ENCODE measurements at regions not wholly inside any gene's neighbourhood (a gene's known extent, or its start where the extent isn't known, plus 50 kb on each side); places are given as distances from the start of the nearest gene placed in this dataset.

- DNase-seq (ENCODE audit: low read depth) = no peak
Observed at GRCh38 chrX:33465137-33465536, 253.8 kb upstream of the DMD start.

DNA sequence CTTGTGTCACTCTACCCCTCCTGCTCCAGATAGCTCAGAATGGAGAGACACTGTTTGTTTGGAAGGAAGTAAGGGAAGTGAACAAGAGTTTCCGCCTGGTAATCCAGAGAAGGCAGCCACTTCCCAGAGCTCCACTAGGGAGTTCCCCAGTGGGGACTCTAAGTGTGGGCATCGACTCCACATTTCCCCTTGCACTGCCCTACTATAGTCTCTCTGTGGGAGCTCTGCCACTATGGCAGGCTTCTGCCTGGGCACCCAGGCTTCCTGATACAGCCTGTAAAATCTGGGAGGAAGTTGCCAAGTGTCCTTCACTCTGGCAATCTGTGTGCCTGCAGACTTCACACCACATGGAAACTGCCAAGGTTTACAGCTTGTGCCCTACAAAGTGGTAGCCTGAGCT is 245.8 kb upstream of the DMD start:
- no peak for DNase-seq (ENCODE audit: low read depth)

GRCh38 chrX:33447285-33447684 is 235.9 kb upstream of the DMD start:
- no peak for DNase-seq (ENCODE audit: low read depth)

- DNase-seq (ENCODE audit: low read depth) = peak; percentile 17
Observed at GRCh38 chrX:33434256-33435092, 223.1 kb upstream of the DMD start.

GRCh38 chrX:33416273-33416805 is 205.0 kb upstream of the DMD start:
- no peak for DNase-seq (ENCODE audit: low read depth)

GRCh38 chrX:33415459-33415858 is 204.1 kb upstream of the DMD start:
- DNase-seq (ENCODE audit: low read depth) = no peak

DNA sequence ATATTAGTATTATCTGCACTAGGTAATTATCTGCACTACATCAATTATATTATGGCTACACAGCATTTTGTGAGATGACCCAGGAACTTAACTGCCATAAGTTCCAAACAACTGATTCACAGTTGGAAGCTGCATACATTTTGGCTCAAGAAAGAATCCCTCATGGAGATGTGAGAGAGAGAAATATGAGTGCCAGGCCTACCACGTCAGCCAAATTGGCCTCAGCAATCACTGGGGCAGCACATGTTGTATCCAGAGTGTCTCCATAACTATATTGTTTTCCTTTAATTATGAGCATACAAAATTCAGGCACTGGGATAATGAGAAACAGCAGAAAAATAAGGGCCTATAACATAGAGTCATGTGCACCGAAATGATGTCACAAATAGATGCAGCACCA is 174.2 kb upstream of the DMD start:
- DNase-seq (ENCODE audit: low read depth) = no peak

DNA sequence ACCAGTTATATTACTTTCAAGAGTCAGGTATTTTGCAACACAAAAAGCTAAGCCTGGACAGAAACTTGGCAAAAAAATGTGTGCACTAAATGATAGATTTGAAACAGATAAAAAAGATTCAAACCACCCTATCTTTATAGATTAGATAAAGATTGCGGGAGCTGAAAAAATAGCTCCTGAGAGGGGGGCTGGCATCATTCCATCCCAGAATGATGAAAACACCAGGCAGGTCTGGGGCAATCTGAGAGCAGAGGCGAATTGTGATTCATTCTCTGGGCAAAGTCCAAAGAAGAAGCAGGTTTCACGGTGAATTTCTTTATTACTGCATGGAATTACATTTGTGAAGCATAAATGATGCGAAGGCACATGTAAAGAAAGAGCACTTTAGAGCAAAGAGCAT is 168.5 kb upstream of the DMD start:
- no peak for DNase-seq (ENCODE audit: low read depth)

GRCh38 chrX:33357606-33358005 is 146.3 kb upstream of the DMD start:
- DNase-seq (ENCODE audit: low read depth) = no peak

GRCh38 chrX:33339219-33339618 is 127.9 kb upstream of the DMD start:
- DNase-seq (ENCODE audit: low read depth) = no peak

GRCh38 chrX:33336783-33337182 is 125.4 kb upstream of the DMD start:
- DNase-seq (ENCODE audit: low read depth) = no peak

GRCh38 chrX:33333271-33333670 is 121.9 kb upstream of the DMD start:
- DNase-seq (ENCODE audit: low read depth) = no peak

DNA sequence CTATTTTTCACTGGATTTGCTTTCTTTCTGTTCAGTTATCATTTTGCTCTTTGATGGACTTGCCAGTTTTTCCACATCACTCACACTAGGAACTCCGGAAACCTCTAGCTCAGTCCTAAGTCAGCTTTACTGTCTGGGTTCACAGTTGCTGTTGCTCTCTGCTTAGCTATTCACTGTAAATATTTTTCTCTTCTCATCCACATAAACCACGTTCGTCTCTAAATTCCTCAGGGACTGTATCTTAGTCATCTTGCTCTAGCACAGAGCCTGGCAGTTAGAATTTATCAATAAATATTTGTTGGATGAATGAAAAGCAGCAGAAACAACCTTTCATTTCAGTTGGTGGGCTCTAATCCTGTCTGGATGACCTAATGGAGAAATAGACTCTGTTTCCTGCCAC is 119.4 kb upstream of the DMD start:
- no peak for DNase-seq (ENCODE audit: low read depth)

DNA sequence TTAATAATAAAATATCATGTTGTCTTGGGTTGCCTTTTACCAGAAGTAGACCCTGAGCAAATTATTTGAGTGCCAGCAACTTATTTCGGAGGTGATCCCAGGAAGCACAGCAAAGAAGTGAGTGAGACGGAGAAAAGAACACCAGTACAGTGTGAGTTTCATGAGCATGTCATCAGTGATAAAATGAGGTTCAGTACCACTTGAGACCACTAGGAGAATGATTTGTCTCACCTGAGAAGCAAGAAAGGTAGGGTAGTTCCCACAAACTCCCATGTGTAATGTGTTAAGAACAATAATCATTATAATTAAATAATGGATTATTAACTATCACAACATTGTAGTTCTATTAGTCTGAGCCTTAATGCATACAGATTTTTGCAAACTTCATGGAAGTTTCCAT is 112.8 kb upstream of the DMD start:
- DNase-seq (ENCODE audit: low read depth) = no peak

- no peak for DNase-seq (ENCODE audit: low read depth)
Observed at GRCh38 chrX:33307911-33308354, 96.6 kb upstream of the DMD start.

DNA sequence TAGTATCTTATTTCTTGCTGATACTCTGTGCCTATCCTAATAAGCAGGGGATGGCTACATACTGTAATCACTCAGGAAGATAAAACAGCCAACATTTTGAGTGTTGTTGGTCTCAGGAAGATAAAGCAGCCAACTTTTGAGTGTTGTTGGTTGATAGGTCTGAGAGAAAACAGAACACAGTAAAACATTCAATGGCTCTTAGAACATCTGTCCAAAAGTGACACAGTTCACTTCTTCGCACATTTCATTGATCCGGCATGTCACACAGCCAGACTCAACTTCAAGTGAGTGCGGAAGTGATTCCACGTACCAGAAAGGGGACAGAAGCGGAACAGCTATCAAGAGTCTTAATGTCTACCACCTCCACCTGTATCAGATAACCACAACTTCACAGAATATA is 87.3 kb upstream of the DMD start:
- DNase-seq (ENCODE audit: low read depth) = no peak

DNA sequence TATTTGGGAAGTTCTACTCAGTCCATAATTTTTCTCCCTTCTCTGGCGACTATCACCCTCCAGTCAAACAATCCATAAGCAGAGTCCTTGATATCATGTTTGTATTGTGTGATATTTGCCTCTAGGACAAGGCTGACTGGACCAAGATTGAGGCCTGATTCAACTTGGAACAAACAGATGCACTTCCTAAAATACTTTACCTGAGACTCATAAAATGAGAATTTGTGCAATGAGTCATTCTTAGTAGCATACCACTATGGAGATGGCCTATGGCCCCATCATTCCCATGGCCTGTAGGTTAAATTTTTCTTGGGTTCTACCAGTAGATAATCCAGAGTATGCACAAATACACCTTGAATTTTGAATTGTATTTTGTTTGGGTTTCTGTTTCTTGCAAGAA is 74.2 kb upstream of the DMD start:
- DNase-seq (ENCODE audit: low read depth) = no peak

- no peak for DNase-seq (ENCODE audit: low read depth)
Observed at GRCh38 chrX:33277046-33277445, 65.7 kb upstream of the DMD start.

- no peak for DNase-seq (ENCODE audit: low read depth)
Observed at GRCh38 chrX:33273535-33273934, 62.2 kb upstream of the DMD start.

- no peak for DNase-seq (ENCODE audit: low read depth)
Observed at GRCh38 chrX:33272986-33273385, 61.6 kb upstream of the DMD start.

Measured in CMK (cell line).